Glutamatergic neuron (in vitro differentiated cells): ENCODE measurements at regions not wholly inside any gene's neighbourhood (a gene's known extent, or its start where the extent isn't known, plus 50 kb on each side); places are given as distances from the start of the nearest gene placed in this dataset.

Source experiments
- DNase-seq: peaks from one replicate; pipeline ENCODE4 v3.0.0; 2022
- H3K27ac Mint-ChIP-seq: one replicate; pipeline ENCODE4 v1.8.0; 2020; ENCODE audit warnings: mild to moderate bottlenecking, mixed read lengths, inconsistent platforms; ENCODE audit not compliant: unreplicated experiment
- H3K27me3 Mint-ChIP-seq: one replicate; pipeline ENCODE4 v1.8.0; 2020; ENCODE audit warnings: mild to moderate bottlenecking, moderate library complexity, mixed read lengths, inconsistent platforms; ENCODE audit not compliant: unreplicated experiment
- H3K36me3 Mint-ChIP-seq: one replicate; pipeline ENCODE4 v1.8.0; 2020; ENCODE audit warnings: mild to moderate bottlenecking, mixed read lengths, inconsistent platforms; ENCODE audit not compliant: unreplicated experiment
- H3K4me1 Mint-ChIP-seq: one replicate; pipeline ENCODE4 v1.8.0; 2020; ENCODE audit warnings: mild to moderate bottlenecking, low read depth, mixed read lengths, inconsistent platforms; ENCODE audit not compliant: unreplicated experiment
- H3K4me3 Mint-ChIP-seq: one replicate; pipeline ENCODE4 v1.8.0; 2020; ENCODE audit warnings: mild to moderate bottlenecking, mixed read lengths, inconsistent platforms; ENCODE audit not compliant: unreplicated experiment
- H3K9me3 Mint-ChIP-seq: one replicate; pipeline ENCODE4 v1.8.0; 2020; ENCODE audit warnings: mild to moderate bottlenecking, moderate library complexity, mixed read lengths, inconsistent platforms; ENCODE audit not compliant: unreplicated experiment
- CTCF ChIP-seq: fragments of 200-600 bp; sonication (generic); IDR thresholded peaks from one replicate; pipeline ENCODE4 v1.5.0; 2021; ENCODE audit not compliant: partially characterized antibody, unreplicated experiment

GRCh38 chr3:182451871-182452270, 341.4 kb upstream of the ATP11B start:
- peaks cover 2% of the 10 kb centered on the region for H3K4me1 Mint-ChIP-seq

GRCh38 chr3:182455011-182455410, 338.3 kb upstream of the ATP11B start:
- Mint-ChIP-seq H3K36me3 (no peaks in the 10 kb centered on the region), H3K27me3 (no peaks in the 10 kb centered on the region), H3K4me1 (peaks cover 2% of the 10 kb centered on the region), H3K4me3 (no peak overlapping the region), H3K27ac (no peak overlapping the region), H3K9me3 (no peaks in the 10 kb centered on the region)
- no peak for DNase-seq
- TF ChIP-seq CTCF, result no peak

More at GRCh38 chr3:182451871-182452270, 341.4 kb upstream of the ATP11B start:
- no peaks in the 10 kb centered on the region for H3K9me3 Mint-ChIP-seq
- DNase-seq, result no peak
- H3K27me3 Mint-ChIP-seq, result no peaks in the 10 kb centered on the region
- H3K27ac Mint-ChIP-seq, result no peak overlapping the region
- no peaks in the 10 kb centered on the region for H3K36me3 Mint-ChIP-seq
- no peak overlapping the region for H3K4me3 Mint-ChIP-seq
- no peak for TF ChIP-seq CTCF

- H3K9me3 Mint-ChIP-seq, result no peaks in the 10 kb centered on the region
- no peak overlapping the region for H3K4me3 Mint-ChIP-seq
- H3K36me3 Mint-ChIP-seq, result no peaks in the 10 kb centered on the region
- no peaks in the 10 kb centered on the region for H3K4me1 Mint-ChIP-seq
- H3K27me3 Mint-ChIP-seq, result no peaks in the 10 kb centered on the region
- no peak overlapping the region for H3K27ac Mint-ChIP-seq
- no peak for DNase-seq
- no peak for TF ChIP-seq CTCF
These were observed 333.0 kb upstream of the ATP11B start for GRCh38 chr3:182460303-182460702.

GRCh38 chr3:182462152-182462551, 331.2 kb upstream of the ATP11B start:
- no peak for DNase-seq
- Mint-ChIP-seq H3K27me3 (no peaks in the 10 kb centered on the region), H3K27ac (no peak overlapping the region), H3K36me3 (no peaks in the 10 kb centered on the region), H3K9me3 (no peaks in the 10 kb centered on the region), H3K4me1 (no peaks in the 10 kb centered on the region), H3K4me3 (no peak overlapping the region)
- TF ChIP-seq CTCF, result no peak

- H3K27ac Mint-ChIP-seq, result no peak overlapping the region
- no peaks in the 10 kb centered on the region for H3K36me3 Mint-ChIP-seq
- TF ChIP-seq CTCF, result no peak
- no peaks in the 10 kb centered on the region for H3K9me3 Mint-ChIP-seq
- DNase-seq, result no peak
- H3K4me3 Mint-ChIP-seq, result no peak overlapping the region
- no peaks in the 10 kb centered on the region for H3K27me3 Mint-ChIP-seq
- no peaks in the 10 kb centered on the region for H3K4me1 Mint-ChIP-seq
These were observed 328.7 kb upstream of the ATP11B start for GRCh38 chr3:182464513-182465145.
